Psoas muscle (tissue), 7 donors: ENCODE measurements at regions not wholly inside any gene's neighbourhood (a gene's known extent, or its start where the extent isn't known, plus 50 kb on each side); places are given as distances from the start of the nearest gene placed in this dataset.

Source experiments
- ATAC-seq, 4 donors: fragments of 200-7000 bp; cut with Tn5 transposase; one replicate each; pipeline ENCODE4 v1.9.1; 2020; ENCODE audit warnings: moderate library complexity in 3 of 4, mild to moderate bottlenecking in 2 of 4
- DNase-seq, 2 donors: peaks; one replicate each; pipeline ENCODE4 v3.0.0-alpha.2; 2020
- H3K27ac ChIP-seq: fragments of 200-600 bp; one replicate; pipeline ENCODE4 v1.8.0; 2022
- H3K27me3 ChIP-seq, 3 donors: fragments of 200-600 bp in 1 of 3; one replicate each; pipeline versions ENCODE4 v1.6.1 to v1.8.0; 2013 to 2022; ENCODE audit warnings: low read length in 2 of 3, mild to moderate bottlenecking in 2 of 3, moderate library complexity in 1 of 3; ENCODE audit not compliant: insufficient read depth in 3 of 3
- H3K36me3 ChIP-seq, 2 donors: fragments of 200-600 bp in 1 of 2; one replicate each; pipeline versions ENCODE4 v1.6.1 to v1.8.0; 2013 to 2022; ENCODE audit warnings: low read depth in 1 of 2, mild to moderate bottlenecking in 1 of 2, moderate library complexity in 1 of 2; ENCODE audit not compliant: insufficient read depth in 1 of 2
- H3K4me1 ChIP-seq: fragments of 200-600 bp; one replicate; pipeline ENCODE4 v1.8.0; 2022
- H3K4me3 ChIP-seq: fragments of 200-600 bp; one replicate; pipeline ENCODE4 v1.8.0; 2022; ENCODE audit warnings: mild to moderate bottlenecking
- H3K9me3 ChIP-seq: fragments of 200-600 bp; one replicate; pipeline ENCODE4 v1.8.0; 2022
- CTCF ChIP-seq: fragments of 200-600 bp; IDR thresholded peaks from one replicate; pipeline ENCODE4 v1.8.0; 2022; ENCODE audit warnings: antibody characterized with exemption
- WGBS, 3 donors: extraction: QIAGEN DNeasy Blood & Tissue Kit; methylation state at CpG; one replicate each; pipeline versions ENCODE4 v1.1.6 to v1.1.7; 2013; 5-methylcytosine and 5-hydroxymethylcytosine counted together
- intact Hi-C, 2 donors: fragments of 100-400 bp; cut with DNase I; formaldehyde crosslinking; loops; one replicate each; pipeline versions ENCODE4 v1.11.0 to v1.14.2; 2022
- donor health status: healthy with polysubstance abuse.
- donor health status: DM: no; HTN: no; CAD: no; lungs with moderate emphysema.
- donor health status: Bipolar disorder and iron deficiency.
- donor health status: healthy.
- donor health status: DM: yes; HTN: yes; CAD: no.
- donor health status: DM: no; HTN: no; CAD: no.
- donor health status: DM: yes; HTN: yes; CAD: no.

- intact Hi-C loops = no loop called here
- DNase-seq (no peak), ATAC-seq (no peak)
- no peak overlapping the region for H3K27ac ChIP-seq
- H3K27me3 ChIP-seq = no peaks in the 10 kb centered on the region
- TF ChIP-seq CTCF = no peak
- 83 to 87% (median 86%) methylated on average over 3 of the region's 3 CpGs for WGBS, 3 donors
- H3K36me3 ChIP-seq = no peaks in the 10 kb centered on the region
- H3K4me3 ChIP-seq = no peak overlapping the region
- peaks cover 7% of the 10 kb centered on the region for H3K9me3 ChIP-seq
- no peaks in the 10 kb centered on the region for H3K4me1 ChIP-seq
Observed at GRCh38 chr5:145574889-145575573, 260.1 kb downstream of the PRELID2 start.

- Histone ChIP-seq H3K4me1 (no peaks in the 10 kb centered on the region), H3K27ac (no peak overlapping the region), H3K27me3 (no peaks in the 10 kb centered on the region), H3K4me3 (no peak overlapping the region), H3K36me3 (no peaks in the 10 kb centered on the region), H3K9me3 (no peaks in the 10 kb centered on the region)
- intact Hi-C loops = no loop called here
- no peak for TF ChIP-seq CTCF
- no peak for ATAC-seq
- no peak for DNase-seq
Observed at GRCh38 chr5:145568581-145568980, 266.6 kb downstream of the PRELID2 start.

- WGBS, 3 donors = 56 to 65% (median 62%) methylated on average over 4 of the region's 4 CpGs
- Histone ChIP-seq H3K36me3 (no peaks in the 10 kb centered on the region), H3K27ac (no peak overlapping the region), H3K9me3 (no peaks in the 10 kb centered on the region), H3K4me3 (no peak overlapping the region), H3K27me3 (no peaks in the 10 kb centered on the region), H3K4me1 (no peaks in the 10 kb centered on the region)
- intact Hi-C loops = no loop called here
- no peak for ATAC-seq
- no peak for DNase-seq
- TF ChIP-seq CTCF = no peak
Observed at GRCh38 chr5:145562931-145563330, 272.2 kb downstream of the PRELID2 start.

GRCh38 chr5:145558288-145558687, 276.9 kb downstream of the PRELID2 start:
- Histone ChIP-seq H3K4me3 (no peak overlapping the region), H3K27ac (no peak overlapping the region), H3K27me3 (no peaks in the 10 kb centered on the region), H3K9me3 (no peaks in the 10 kb centered on the region), H3K4me1 (no peaks in the 10 kb centered on the region), H3K36me3 (no peaks in the 10 kb centered on the region)
- WGBS, 3 donors = 83 to 87% (median 86%) methylated on average over 1 of the region's 1 CpG
- no peak for DNase-seq
- TF ChIP-seq CTCF = no peak
- ATAC-seq = no peak
- intact Hi-C loops = no loop called here

- Histone ChIP-seq H3K27me3 (no peaks in the 10 kb centered on the region), H3K4me1 (no peaks in the 10 kb centered on the region), H3K9me3 (no peaks in the 10 kb centered on the region), H3K27ac (no peak overlapping the region), H3K36me3 (no peaks in the 10 kb centered on the region), H3K4me3 (no peak overlapping the region)
- intact Hi-C loops = no loop called here
- no peak for DNase-seq
- 96 to 100% (median 96%) methylated on average over 1 of the region's 1 CpG for WGBS, 3 donors
- TF ChIP-seq CTCF = no peak
- no peak for ATAC-seq
Observed at GRCh38 chr5:145557345-145557744, 277.8 kb downstream of the PRELID2 start.
